ENCODE measurements at regions not wholly inside any gene's neighbourhood (a gene's known extent, or its start where the extent isn't known, plus 50 kb on each side); places are given as distances from the start of the nearest gene placed in this dataset.

DNA sequence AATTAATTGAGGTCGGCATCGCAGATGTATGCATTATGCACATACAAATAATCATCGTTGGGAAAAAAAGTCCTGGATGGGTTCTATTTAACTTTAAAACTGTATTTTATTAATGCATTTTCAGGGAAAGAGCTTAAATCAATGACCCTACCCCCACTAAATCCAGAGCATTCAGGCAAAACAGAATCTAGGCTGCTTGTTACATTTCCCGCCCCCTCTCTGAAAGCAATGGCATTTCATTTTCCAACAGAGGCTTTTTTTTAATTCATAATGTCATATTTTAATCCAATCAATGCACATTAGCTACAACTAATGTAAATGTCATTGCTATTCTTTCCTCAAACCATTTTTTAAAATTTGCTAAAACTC lies 117.4 kb upstream of the GRIA1 start:
- TF ChIP-seq CTCF (conservative IDR thresholded peaks at IDR 0.05): no peak
- no peak for TF ChIP-seq ZFX (IDR thresholded peaks at IDR 0.05)

Data from C4-2B (cell line).